A172 (cell line): ENCODE measurements at regions not wholly inside any gene's neighbourhood (a gene's known extent, or its start where the extent isn't known, plus 50 kb on each side); places are given as distances from the start of the nearest gene placed in this dataset.

Experiments
- DNase-seq: peaks from one replicate; pipeline ENCODE4 v3.0.0-alpha.2; 2015; ENCODE audit warnings: low spot score

GRCh38 chr2:129702416-129703176 lies 276.9 kb upstream of the RAB6C start:
- DNase-seq = no peak

GRCh38 chr2:129705085-129705484 lies 274.4 kb upstream of the RAB6C start:
- DNase-seq = no peak

GRCh38 chr2:129707800-129708199 lies 271.7 kb upstream of the RAB6C start:
- DNase-seq = no peak

- no peak for DNase-seq
Measured at GRCh38 chr2:129708221-129708967, 271.1 kb upstream of the RAB6C start.

- DNase-seq = no peak
Measured at GRCh38 chr2:129709001-129709955, 270.2 kb upstream of the RAB6C start.

GRCh38 chr2:129709956-129710598 lies 269.4 kb upstream of the RAB6C start:
- DNase-seq = no peak

GRCh38 chr2:129710670-129711495 lies 268.6 kb upstream of the RAB6C start:
- no peak for DNase-seq

GRCh38 chr2:129711816-129712675 lies 267.4 kb upstream of the RAB6C start:
- no peak for DNase-seq

GRCh38 chr2:129712676-129712985 lies 266.8 kb upstream of the RAB6C start:
- no peak for DNase-seq

- DNase-seq = no peak
Measured at GRCh38 chr2:129713337-129713736, 266.1 kb upstream of the RAB6C start.

GRCh38 chr2:129716781-129717559 lies 262.5 kb upstream of the RAB6C start:
- DNase-seq = no peak

- no peak for DNase-seq
Measured at GRCh38 chr2:129717560-129718130, 261.8 kb upstream of the RAB6C start.

GRCh38 chr2:129719335-129719734 lies 260.1 kb upstream of the RAB6C start:
- no peak for DNase-seq

- no peak for DNase-seq
Measured at GRCh38 chr2:129720360-129720759, 259.1 kb upstream of the RAB6C start.

- DNase-seq = no peak
Measured at GRCh38 chr2:129720761-129721160, 258.7 kb upstream of the RAB6C start.

GRCh38 chr2:129721236-129721635 lies 258.2 kb upstream of the RAB6C start:
- no peak for DNase-seq

GRCh38 chr2:129721846-129722245 lies 257.6 kb upstream of the RAB6C start:
- DNase-seq = no peak

GRCh38 chr2:129722306-129723019 lies 257.0 kb upstream of the RAB6C start:
- no peak for DNase-seq
